GM23338 (cell line): ENCODE measurements at regions not wholly inside any gene's neighbourhood (a gene's known extent, or its start where the extent isn't known, plus 50 kb on each side); places are given as distances from the start of the nearest gene placed in this dataset.

Experiments
- ATAC-seq: fragments of 200-7000 bp; cut with Tn5 transposase; 3 replicates; pipeline ENCODE4 v1.9.1; 2020
- DNase-seq: peaks from one replicate; pipeline ENCODE4 v3.0.0-alpha.2; 2015; ENCODE audit warnings: low spot score
- H2AFZ ChIP-seq: fragments of 200-600 bp; sonication (generic); 2 replicates; pipeline ENCODE4 v1.8.0; 2016; ENCODE audit warnings: antibody characterized with exemption, mild to moderate bottlenecking, moderate library complexity
- H3F3A ChIP-seq: fragments of 200-600 bp; sonication (generic); replicated peaks from 2 replicates; pipeline ENCODE4 v1.8.0; 2017; ENCODE audit warnings: antibody characterized with exemption, mixed run types, low read depth
- H3K27ac ChIP-seq: fragments of 200-600 bp; sonication (generic); 2 replicates; pipeline ENCODE4 v1.6.1; 2016; ENCODE audit warnings: low read depth
- H3K27me3 ChIP-seq: fragments of 200-600 bp; sonication (generic); 2 replicates; pipeline ENCODE4 v1.8.0; 2016; ENCODE audit warnings: mild to moderate bottlenecking, mixed run types, moderate library complexity; ENCODE audit not compliant: insufficient read depth
- H3K36me3 ChIP-seq: fragments of 200-600 bp; sonication (generic); 2 replicates; pipeline ENCODE4 v1.8.0; 2016; ENCODE audit warnings: mild to moderate bottlenecking; ENCODE audit not compliant: insufficient read depth
- H3K4me1 ChIP-seq: fragments of 200-600 bp; sonication (generic); 2 replicates; pipeline ENCODE4 v1.8.0; 2016; ENCODE audit warnings: mild to moderate bottlenecking, moderate library complexity; ENCODE audit not compliant: insufficient read depth
- H3K4me2 ChIP-seq: fragments of 200-600 bp; sonication (generic); 2 replicates; pipeline ENCODE4 v1.7.1; 2017; ENCODE audit warnings: mixed run types
- H3K4me3 ChIP-seq: fragments of 200-600 bp; sonication (generic); 2 replicates; pipeline ENCODE4 v1.6.1; 2016; ENCODE audit warnings: mixed run types
- H3K79me2 ChIP-seq: fragments of 200-600 bp; sonication (generic); replicated peaks from 2 replicates; pipeline ENCODE4 v1.8.0; 2017; ENCODE audit warnings: mild to moderate bottlenecking; ENCODE audit not compliant: insufficient read depth
- H3K9me2 ChIP-seq: fragments of 200-600 bp; sonication (generic); 2 replicates; pipeline ENCODE4 v1.8.0; 2017; ENCODE audit not compliant: insufficient read depth
- H4K20me1 ChIP-seq: fragments of 200-600 bp; sonication (generic); replicated peaks from 2 replicates; pipeline ENCODE4 v1.8.0; 2017; ENCODE audit warnings: mild to moderate bottlenecking; ENCODE audit not compliant: insufficient read depth
- H3K27ac Mint-ChIP-seq: 2 replicates; pipeline ENCODE4 v1.8.0; 2020; ENCODE audit warnings: inconsistent platforms, mild to moderate bottlenecking, moderate library complexity, mixed read lengths
- H3K27me3 Mint-ChIP-seq: 3 replicates; pipeline ENCODE4 v1.8.0; 2022; ENCODE audit warnings: low read depth, mild to moderate bottlenecking, moderate library complexity, mixed read lengths, inconsistent platforms; ENCODE audit not compliant: insufficient read depth, poor library complexity
- H3K36me3 Mint-ChIP-seq: 3 replicates; pipeline ENCODE4 v1.8.0; 2021; ENCODE audit warnings: low read depth, mild to moderate bottlenecking, inconsistent platforms, moderate library complexity, mixed read lengths
- H3K4me1 Mint-ChIP-seq: 3 replicates; pipeline ENCODE4 v1.8.0; 2020; ENCODE audit warnings: mild to moderate bottlenecking, inconsistent platforms, mixed read lengths
- H3K4me3 Mint-ChIP-seq: 3 replicates; pipeline ENCODE4 v1.8.0; 2021; ENCODE audit warnings: moderate library complexity, mild to moderate bottlenecking, inconsistent platforms, mixed read lengths
- H3K9me3 Mint-ChIP-seq: 3 replicates; pipeline ENCODE4 v1.8.0; 2020; ENCODE audit warnings: moderate library complexity, mild to moderate bottlenecking, inconsistent platforms, mixed read lengths
- CREB1 ChIP-seq: fragments of 250-450 bp; sonication (Bioruptor Pico); IDR thresholded peaks from 2 replicates; pipeline ENCODE4 v1.5.0; 2020; ENCODE audit warnings: low read depth, mild to moderate bottlenecking, moderate library complexity
- EZH2 ChIP-seq: fragments of 200-600 bp; sonication (generic); IDR thresholded peaks from one replicate; pipeline ENCODE4 v1.8.0; 2017; ENCODE audit warnings: antibody characterized with exemption, mild to moderate bottlenecking, low read depth; ENCODE audit not compliant: unreplicated experiment
- EZH2phosphoT487 ChIP-seq: fragments of 200-600 bp; sonication (generic); IDR thresholded peaks from one replicate; pipeline ENCODE4 v1.8.1; 2018; ENCODE audit warnings: antibody characterized with exemption; ENCODE audit not compliant: unreplicated experiment
- REST ChIP-seq: IDR thresholded peaks from one replicate; pipeline ENCODE4 v1.6.1; 2018; ENCODE audit warnings: antibody characterized with exemption; ENCODE audit not compliant: unreplicated experiment
- STAT1 ChIP-seq: IDR thresholded peaks from one replicate; pipeline ENCODE4 v1.6.1; 2016; ENCODE audit warnings: antibody characterized with exemption; ENCODE audit not compliant: unreplicated experiment
- ZNF462 ChIP-seq: fragments of 250-450 bp; sonication (Bioruptor Pico); IDR thresholded peaks from 2 replicates; pipeline ENCODE4 v1.5.0; 2020; ENCODE audit warnings: mild to moderate bottlenecking, moderate library complexity
- TF ChIP-seq, protein P1 (sequence below), 2 experiments: fragments of 200-600 bp in 1 of 2; sonication (generic) in 1 of 2; conservative IDR thresholded peaks; 2 replicates each; pipeline versions ENCODE4 v1.5.1 to v1.6.1; 2016 to 2017; ENCODE audit warnings: antibody characterized with exemption in 2 of 2, low read depth in 2 of 2, mild to moderate bottlenecking in 2 of 2, moderate library complexity in 1 of 2

GRCh38 chr6:133697185-133697584 lies 191.7 kb upstream of the TCF21 start:
- no peaks in the 10 kb centered on the region for H3K79me2 ChIP-seq
- H3K9me2 ChIP-seq = no peaks in the 10 kb centered on the region
- H3K27ac ChIP-seq = no peak overlapping the region
- H3F3A ChIP-seq = no peaks in the 10 kb centered on the region
- H3K4me2 ChIP-seq = no peak overlapping the region
- H2AFZ ChIP-seq = no peak overlapping the region
- Mint-ChIP-seq H3K27me3 (no peaks in the 10 kb centered on the region), H3K27ac (no peak overlapping the region), H3K36me3 (peaks cover 16% of the 10 kb centered on the region), H3K4me3 (no peak overlapping the region), H3K4me1 (peaks cover 4% of the 10 kb centered on the region; the same call in 1 of the 3 replicates), H3K9me3 (peaks cover 3% of the 10 kb centered on the region)
- no peaks in the 10 kb centered on the region for H3K4me1 ChIP-seq
- H3K27me3 ChIP-seq = no peaks in the 10 kb centered on the region
- ATAC-seq = no peak
- peaks cover under 1% of the 10 kb centered on the region; the same call in 1 of the 2 replicates for H3K36me3 ChIP-seq
- no peak for DNase-seq
- TF ChIP-seq ZNF462 (CRISPR knock-in tag) (no peak), CREB1 (CRISPR knock-in tag) (no peak), STAT1 (no peak), EZH2 (no peak), EZH2phosphoT487 (no peak)
- H4K20me1 ChIP-seq = no peaks in the 10 kb centered on the region
- no peak overlapping the region for H3K4me3 ChIP-seq

DNA sequence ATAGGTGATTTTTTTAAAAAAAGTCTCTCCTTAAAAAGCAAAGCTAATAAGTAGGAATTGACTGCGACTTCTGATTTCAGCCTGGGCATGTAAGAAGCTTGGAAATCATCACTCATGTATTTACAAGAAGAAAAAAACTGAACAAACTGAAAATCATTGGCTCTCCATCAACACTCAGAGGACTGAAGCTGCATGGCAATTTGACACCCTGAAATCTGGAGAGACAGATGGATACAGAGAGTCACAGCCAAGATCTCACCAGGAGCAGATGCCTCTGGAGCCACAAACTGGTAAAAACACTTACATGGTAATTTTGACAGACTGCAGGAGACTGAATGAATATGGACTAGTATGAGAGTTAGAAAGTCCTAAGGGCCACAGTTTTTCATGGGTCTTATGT lies 191.2 kb upstream of the TCF21 start:
- no peak overlapping the region for H3K4me3 ChIP-seq
- Mint-ChIP-seq H3K27ac (no peak overlapping the region), H3K9me3 (peaks cover under 1% of the 10 kb centered on the region; the same call in 2 of the 3 replicates), H3K4me3 (no peak overlapping the region), H3K36me3 (peaks cover 21% of the 10 kb centered on the region), H3K27me3 (no peaks in the 10 kb centered on the region), H3K4me1 (peaks cover 4% of the 10 kb centered on the region; the same call in 1 of the 3 replicates)
- DNase-seq = no peak
- H3K36me3 ChIP-seq = no peaks in the 10 kb centered on the region
- H2AFZ ChIP-seq = no peak overlapping the region
- H4K20me1 ChIP-seq = no peaks in the 10 kb centered on the region
- no peaks in the 10 kb centered on the region for H3K9me2 ChIP-seq
- H3K27me3 ChIP-seq = no peaks in the 10 kb centered on the region
- H3K4me1 ChIP-seq = no peaks in the 10 kb centered on the region
- H3K4me2 ChIP-seq = no peak overlapping the region
- H3K27ac ChIP-seq = no peak overlapping the region
- no peak for ATAC-seq
- no peaks in the 10 kb centered on the region for H3F3A ChIP-seq
- H3K79me2 ChIP-seq = no peaks in the 10 kb centered on the region
- TF ChIP-seq CREB1 (CRISPR knock-in tag) (no peak), REST (no peak), EZH2phosphoT487 (no peak)
- TF ChIP-seq, protein P1, sequence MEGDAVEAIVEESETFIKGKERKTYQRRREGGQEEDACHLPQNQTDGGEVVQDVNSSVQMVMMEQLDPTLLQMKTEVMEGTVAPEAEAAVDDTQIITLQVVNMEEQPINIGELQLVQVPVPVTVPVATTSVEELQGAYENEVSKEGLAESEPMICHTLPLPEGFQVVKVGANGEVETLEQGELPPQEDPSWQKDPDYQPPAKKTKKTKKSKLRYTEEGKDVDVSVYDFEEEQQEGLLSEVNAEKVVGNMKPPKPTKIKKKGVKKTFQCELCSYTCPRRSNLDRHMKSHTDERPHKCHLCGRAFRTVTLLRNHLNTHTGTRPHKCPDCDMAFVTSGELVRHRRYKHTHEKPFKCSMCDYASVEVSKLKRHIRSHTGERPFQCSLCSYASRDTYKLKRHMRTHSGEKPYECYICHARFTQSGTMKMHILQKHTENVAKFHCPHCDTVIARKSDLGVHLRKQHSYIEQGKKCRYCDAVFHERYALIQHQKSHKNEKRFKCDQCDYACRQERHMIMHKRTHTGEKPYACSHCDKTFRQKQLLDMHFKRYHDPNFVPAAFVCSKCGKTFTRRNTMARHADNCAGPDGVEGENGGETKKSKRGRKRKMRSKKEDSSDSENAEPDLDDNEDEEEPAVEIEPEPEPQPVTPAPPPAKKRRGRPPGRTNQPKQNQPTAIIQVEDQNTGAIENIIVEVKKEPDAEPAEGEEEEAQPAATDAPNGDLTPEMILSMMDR (conservative IDR thresholded peaks at IDR 0.05; ENCODE audit: low read depth in 2 of 2) = no peak
